CD14-positive monocyte (primary cell): ENCODE measurements at regions not wholly inside any gene's neighbourhood (a gene's known extent, or its start where the extent isn't known, plus 50 kb on each side); places are given as distances from the start of the nearest gene placed in this dataset.

Experiments
- DNase-seq, 3 donors: peaks; one replicate each; pipeline ENCODE4 v3.0.0-alpha.2; 2011 to 2022
- H2AFZ ChIP-seq: 2 replicates; pipeline ENCODE4 v1.6.0; 2012; ENCODE audit warnings: mild to moderate bottlenecking, low read depth, low read length, inconsistent platforms; ENCODE audit not compliant: insufficient read depth, poor library complexity, severe bottlenecking
- H3K27ac ChIP-seq, 2 donors: 1 replicate in 1 of 2; 2 replicates in 1 of 2; pipeline ENCODE4 v1.5.1; 2012 to 2013; ENCODE audit warnings: low read length in 2 of 2, control low read depth in 1 of 2, inconsistent platforms in 1 of 2, low read depth in 1 of 2, mild to moderate bottlenecking in 1 of 2
- H3K27me3 ChIP-seq, 2 donors: one replicate each; pipeline versions ENCODE4 v1.6.0 to v1.6.1; 2011 to 2013; ENCODE audit warnings: low read length in 2 of 2; ENCODE audit not compliant: control insufficient read depth in 2 of 2, insufficient read depth in 2 of 2
- H3K36me3 ChIP-seq, 2 donors: replicated peaks in 1 of 2; 1 replicate in 1 of 2; 2 replicates in 1 of 2; pipeline versions ENCODE4 v1.5.1 to v1.6.1; 2012 to 2013; ENCODE audit warnings: low read length in 2 of 2, control low read depth in 1 of 2, inconsistent platforms in 1 of 2, mild to moderate bottlenecking in 1 of 2; ENCODE audit not compliant: insufficient read depth in 2 of 2, control insufficient read depth in 1 of 2
- H3K4me1 ChIP-seq, 2 donors: 1 replicate in 1 of 2; 2 replicates in 1 of 2; pipeline versions ENCODE4 v1.5.1 to v1.6.1; 2012 to 2013; ENCODE audit warnings: low read length in 2 of 2, control low read depth in 1 of 2, inconsistent platforms in 1 of 2, mild to moderate bottlenecking in 1 of 2, moderate library complexity in 1 of 2; ENCODE audit not compliant: insufficient read depth in 2 of 2, control insufficient read depth in 1 of 2
- H3K4me2 ChIP-seq: replicated peaks from 2 replicates; pipeline ENCODE3; 2012; ENCODE audit warnings: low read length, moderate library complexity, mild to moderate bottlenecking; ENCODE audit not compliant: poor library complexity, severe bottlenecking; ENCODE audit errors: extremely low read depth
- H3K4me3 ChIP-seq, 3 experiments: fragments of 200-600 bp in 1 of 3; sonication (generic) in 1 of 3; replicated peaks in 1 of 3; 1 replicate in 2 of 3; 2 replicates in 1 of 3; pipeline ENCODE4 v1.5.1; 2011 to 2013; ENCODE audit warnings: low read length in 3 of 3, mild to moderate bottlenecking in 3 of 3, control low read depth in 2 of 3, low read depth in 2 of 3, inconsistent platforms in 1 of 3, moderate library complexity in 1 of 3
- H3K79me2 ChIP-seq: 2 replicates; pipeline ENCODE4 v1.6.0; 2012; ENCODE audit warnings: mild to moderate bottlenecking, control low read depth, inconsistent platforms, low read length, moderate library complexity; ENCODE audit not compliant: insufficient read depth
- H3K9ac ChIP-seq: 2 replicates; pipeline ENCODE4 v1.6.0; 2017; ENCODE audit warnings: low read length, mild to moderate bottlenecking; ENCODE audit not compliant: insufficient read depth, poor library complexity, severe bottlenecking
- H3K9me3 ChIP-seq, 2 donors: replicated peaks in 1 of 2; 1 replicate in 1 of 2; 2 replicates in 1 of 2; pipeline versions ENCODE4 v1.5.1 to v1.6.1; 2012 to 2013; ENCODE audit warnings: low read length in 2 of 2, control low read depth in 1 of 2; ENCODE audit not compliant: control insufficient read depth in 1 of 2, insufficient read depth in 1 of 2
- H4K20me1 ChIP-seq: 2 replicates; pipeline ENCODE4 v1.6.0; 2012; ENCODE audit warnings: mild to moderate bottlenecking, low read length, control low read depth, moderate library complexity; ENCODE audit not compliant: insufficient read depth
- H3K27ac Mint-ChIP-seq, 7 donors: one replicate each; pipeline ENCODE4 v1.8.0; 2020; ENCODE audit warnings: mild to moderate bottlenecking in 7 of 7, mixed read lengths in 7 of 7, moderate library complexity in 6 of 7, inconsistent platforms in 2 of 7
- H3K27me3 Mint-ChIP-seq, 3 donors: one replicate each; pipeline ENCODE4 v1.8.0; 2021 to 2022; ENCODE audit warnings: low read depth in 3 of 3, mild to moderate bottlenecking in 3 of 3, mixed read lengths in 3 of 3, moderate library complexity in 3 of 3, inconsistent platforms in 1 of 3
- H3K36me3 Mint-ChIP-seq, 2 donors: one replicate each; pipeline ENCODE4 v1.8.0; 2020; ENCODE audit warnings: mixed read lengths in 2 of 2, inconsistent platforms in 1 of 2, mild to moderate bottlenecking in 1 of 2
- H3K4me1 Mint-ChIP-seq: one replicate; pipeline ENCODE4 v1.8.0; 2020; ENCODE audit warnings: mild to moderate bottlenecking, mixed read lengths
- H3K4me3 Mint-ChIP-seq, 2 donors: one replicate each; pipeline ENCODE4 v1.8.0; 2020; ENCODE audit warnings: mild to moderate bottlenecking in 2 of 2, mixed read lengths in 2 of 2, moderate library complexity in 1 of 2
- H3K9me3 Mint-ChIP-seq, 7 donors: one replicate each; pipeline ENCODE4 v1.8.0; 2020 to 2022; ENCODE audit warnings: mixed read lengths in 7 of 7, mild to moderate bottlenecking in 6 of 7, moderate library complexity in 6 of 7, inconsistent platforms in 2 of 7
- WGBS: methylation state at CpG from one replicate; pipeline ENCODE4 v1.1.5; 2013; ENCODE audit warnings: missing lambda C conversion rate; ENCODE audit not compliant: insufficient coverage; 5-methylcytosine and 5-hydroxymethylcytosine counted together
- intact Hi-C, 2 donors: fragments of 100-400 bp; cut with micrococcal nuclease; formaldehyde crosslinking; loops; one replicate each; pipeline versions ENCODE4 v1.15.0 to v1.15.1; 2023
- TF ChIP-seq, protein P1 (sequence below): fragments of 200-600 bp; IDR thresholded peaks from one replicate; pipeline ENCODE4 v1.8.0; 2022; ENCODE audit warnings: antibody characterized with exemption, mild to moderate bottlenecking

DNA sequence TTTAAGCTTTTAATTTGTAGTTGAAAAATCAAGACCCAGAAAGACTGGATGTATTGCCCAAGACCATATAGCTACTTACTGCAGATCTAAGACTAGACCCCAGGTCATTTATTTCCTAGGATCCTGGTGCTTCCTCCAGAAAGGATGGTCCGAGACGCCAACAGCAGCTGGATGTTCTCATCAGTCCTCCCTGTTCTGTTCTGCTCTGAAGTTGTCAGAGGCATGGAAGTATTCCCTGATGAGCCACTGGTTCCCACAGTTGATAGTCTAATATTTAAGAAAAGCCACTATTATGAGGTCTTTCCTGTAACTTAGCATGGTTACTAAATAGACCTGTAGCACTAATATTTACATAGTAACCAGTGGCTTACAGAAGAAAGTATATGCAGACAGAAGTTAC is 393.5 kb downstream of the MTX2 start:
- H3K9ac ChIP-seq = no peak overlapping the region
- peaks cover 5 to 8% of the 10 kb centered on the region in 2 donors for H3K27me3 ChIP-seq
- H3K4me1 ChIP-seq = no peaks in the 10 kb centered on the region
- peaks cover 12 to 37% (median 19%) of the 10 kb centered on the region in 3 donors for H3K27me3 Mint-ChIP-seq
- no peaks in the 10 kb centered on the region for H3K4me1 Mint-ChIP-seq
- TF ChIP-seq, protein P1, sequence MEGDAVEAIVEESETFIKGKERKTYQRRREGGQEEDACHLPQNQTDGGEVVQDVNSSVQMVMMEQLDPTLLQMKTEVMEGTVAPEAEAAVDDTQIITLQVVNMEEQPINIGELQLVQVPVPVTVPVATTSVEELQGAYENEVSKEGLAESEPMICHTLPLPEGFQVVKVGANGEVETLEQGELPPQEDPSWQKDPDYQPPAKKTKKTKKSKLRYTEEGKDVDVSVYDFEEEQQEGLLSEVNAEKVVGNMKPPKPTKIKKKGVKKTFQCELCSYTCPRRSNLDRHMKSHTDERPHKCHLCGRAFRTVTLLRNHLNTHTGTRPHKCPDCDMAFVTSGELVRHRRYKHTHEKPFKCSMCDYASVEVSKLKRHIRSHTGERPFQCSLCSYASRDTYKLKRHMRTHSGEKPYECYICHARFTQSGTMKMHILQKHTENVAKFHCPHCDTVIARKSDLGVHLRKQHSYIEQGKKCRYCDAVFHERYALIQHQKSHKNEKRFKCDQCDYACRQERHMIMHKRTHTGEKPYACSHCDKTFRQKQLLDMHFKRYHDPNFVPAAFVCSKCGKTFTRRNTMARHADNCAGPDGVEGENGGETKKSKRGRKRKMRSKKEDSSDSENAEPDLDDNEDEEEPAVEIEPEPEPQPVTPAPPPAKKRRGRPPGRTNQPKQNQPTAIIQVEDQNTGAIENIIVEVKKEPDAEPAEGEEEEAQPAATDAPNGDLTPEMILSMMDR = no peak
- no peak overlapping the region for H2AFZ ChIP-seq
- H3K79me2 ChIP-seq = no peaks in the 10 kb centered on the region
- no peaks in the 10 kb centered on the region for H3K36me3 Mint-ChIP-seq
- no peak overlapping the region for H3K27ac Mint-ChIP-seq
- no peaks in the 10 kb centered on the region for H3K9me3 Mint-ChIP-seq
- intact Hi-C loops = no loop called here
- 67% methylated on average over 2 of the region's 2 CpGs for WGBS
- DNase-seq = no peak
- no peaks in the 10 kb centered on the region for H3K36me3 ChIP-seq
- no peak overlapping the region for H3K4me3 ChIP-seq
- no peak overlapping the region for H3K4me3 Mint-ChIP-seq
- H3K4me2 ChIP-seq = no peak overlapping the region
- no peaks in the 10 kb centered on the region for H4K20me1 ChIP-seq
- H3K9me3 ChIP-seq = no peaks in the 10 kb centered on the region
- no peak overlapping the region for H3K27ac ChIP-seq

DNA sequence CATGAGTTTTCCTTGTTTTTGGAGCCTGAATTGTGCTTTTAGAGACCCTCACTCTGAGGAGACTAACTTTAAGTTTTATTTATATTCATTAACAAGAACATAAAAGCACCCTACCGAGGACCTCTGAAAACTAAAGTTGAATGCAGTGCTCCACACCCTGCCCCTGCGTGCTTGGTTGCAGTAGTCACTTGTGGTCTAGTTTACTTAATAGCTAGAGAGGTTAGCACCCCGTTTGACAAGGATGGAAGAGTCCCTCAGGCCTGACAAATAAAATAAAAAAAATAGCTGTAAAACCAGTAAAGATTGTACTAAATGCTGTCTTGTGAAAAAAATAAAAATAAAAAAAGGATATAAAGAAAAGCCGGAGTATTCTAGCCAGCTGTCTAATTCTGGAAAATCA is 395.2 kb downstream of the MTX2 start:
- TF ChIP-seq, protein P1 = no peak
- WGBS = 100% methylated on average over 1 of the region's 4 CpGs

More for the DNA sequence above, 395.2 kb downstream of the MTX2 start:
- no peak overlapping the region for H3K4me3 Mint-ChIP-seq
- Histone ChIP-seq H3K4me2 (no peak overlapping the region), H4K20me1 (no peaks in the 10 kb centered on the region), H3K4me1 (no peaks in the 10 kb centered on the region), H3K4me3 (no peak overlapping the region), H3K9ac (no peak overlapping the region), H2AFZ (no peak overlapping the region), H3K27me3 (peaks cover 8 to 13% of the 10 kb centered on the region in 2 donors), H3K36me3 (no peaks in the 10 kb centered on the region), H3K79me2 (no peaks in the 10 kb centered on the region), H3K27ac (no peak overlapping the region), H3K9me3 (no peaks in the 10 kb centered on the region)
- H3K4me1 Mint-ChIP-seq = no peaks in the 10 kb centered on the region
- intact Hi-C loops = no loop called here
- no peak for DNase-seq
- no peak overlapping the region for H3K27ac Mint-ChIP-seq
- H3K27me3 Mint-ChIP-seq = peaks cover 14 to 30% (median 18%) of the 10 kb centered on the region in 3 donors
- H3K36me3 Mint-ChIP-seq = no peaks in the 10 kb centered on the region
- no peaks in the 10 kb centered on the region for H3K9me3 Mint-ChIP-seq
